PC-3 (cell line): ENCODE measurements at regions not wholly inside any gene's neighbourhood (a gene's known extent, or its start where the extent isn't known, plus 50 kb on each side); places are given as distances from the start of the nearest gene placed in this dataset.

Experiments used
- CTCF ChIP-seq: fragments of 300-600 bp; sonication (generic); conservative IDR thresholded peaks from 2 replicates; pipeline ENCODE4 v1.5.1; 2017; ENCODE audit warnings: antibody characterized with exemption, low read depth, mild to moderate bottlenecking, low read length
- EZH2phosphoT487 ChIP-seq: fragments of 300-600 bp; sonication (generic); IDR thresholded peaks from 2 replicates; pipeline ENCODE4 v1.6.1; 2018; ENCODE audit warnings: mild to moderate bottlenecking, antibody characterized with exemption, low read length, borderline replicate concordance

DNA sequence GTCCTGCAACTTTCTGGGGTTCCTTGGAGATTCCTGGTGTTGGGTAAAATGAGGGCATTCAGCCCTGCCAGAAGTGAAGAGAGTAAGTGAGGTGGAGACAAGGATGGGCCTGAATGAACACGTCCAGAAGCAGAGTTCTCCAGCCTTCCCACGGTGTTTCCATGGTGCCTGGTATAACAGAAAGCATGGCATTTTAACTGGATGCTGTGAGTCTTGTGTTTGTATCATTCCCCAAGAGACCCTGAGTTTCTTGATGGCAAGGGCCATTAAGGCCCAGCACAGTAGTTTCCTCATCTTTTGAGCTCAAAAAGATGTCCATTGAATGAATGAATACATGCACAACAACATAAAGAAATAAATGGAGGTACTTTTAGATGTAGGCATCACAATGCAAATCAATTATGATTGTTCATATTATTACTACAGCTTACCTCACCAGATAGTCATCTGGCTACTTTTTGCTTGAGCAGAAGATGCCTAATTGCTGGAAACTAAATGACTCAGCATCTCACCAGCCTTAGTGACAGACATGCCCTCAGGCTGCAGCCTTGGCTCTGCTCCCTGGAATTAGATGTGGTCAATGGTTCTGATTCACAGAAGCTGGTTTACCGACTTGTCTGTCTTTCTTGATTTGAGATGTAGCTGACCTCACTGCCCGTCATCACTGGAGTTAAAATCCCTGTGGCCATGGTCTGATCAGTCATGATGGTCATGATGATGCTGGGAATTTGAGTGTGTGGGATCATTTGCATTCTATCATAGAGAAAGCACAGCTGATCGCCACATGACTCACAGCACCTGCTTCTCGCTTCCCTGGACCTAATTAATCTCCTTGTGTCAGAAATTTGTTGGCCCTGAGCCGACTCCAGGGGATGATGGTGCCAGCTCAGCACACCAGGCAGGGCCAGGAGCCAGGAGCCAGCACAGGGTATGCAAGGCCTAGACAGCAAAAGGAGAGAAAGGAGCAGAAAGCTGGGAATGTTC lies 83.9 kb downstream of the CXCL12 start:
- TF ChIP-seq CTCF (no peak), EZH2phosphoT487 (no peak)
